Right renal cortex interstitium (tissue), 3 donors: ENCODE measurements at regions not wholly inside any gene's neighbourhood (a gene's known extent, or its start where the extent isn't known, plus 50 kb on each side); places are given as distances from the start of the nearest gene placed in this dataset.

Experiments
- DNase-seq, 3 donors: peaks; one replicate each; pipeline ENCODE4 v3.0.0-alpha.2; 2013; ENCODE audit warnings: low read depth in 3 of 3, low spot score in 2 of 3

- no peak for DNase-seq
Measured at GRCh38 chr2:80719607-80720006, 415.1 kb upstream of the LRRTM1 start.

- no peak for DNase-seq
Measured at GRCh38 chr2:80715433-80715832, 410.9 kb upstream of the LRRTM1 start.

DNA sequence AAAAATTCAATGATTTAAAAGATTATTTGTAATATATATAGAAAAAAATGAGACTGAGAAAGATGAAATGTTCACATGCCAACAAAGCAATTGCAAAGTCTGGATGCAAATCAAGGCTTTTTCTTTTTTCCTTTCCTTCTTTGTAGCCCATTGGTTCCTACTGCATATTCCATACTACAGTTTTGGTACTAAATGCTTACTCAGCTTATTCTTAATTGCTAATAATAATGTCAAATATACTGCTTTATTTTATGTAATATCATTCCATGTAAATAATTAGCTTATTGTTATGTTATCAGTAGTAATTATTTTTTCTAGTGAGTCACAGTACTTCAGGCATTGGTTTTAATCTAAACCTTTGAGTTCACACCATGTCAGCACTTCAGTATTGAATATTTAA, 407.4 kb upstream of the LRRTM1 start:
- no peak for DNase-seq

DNA sequence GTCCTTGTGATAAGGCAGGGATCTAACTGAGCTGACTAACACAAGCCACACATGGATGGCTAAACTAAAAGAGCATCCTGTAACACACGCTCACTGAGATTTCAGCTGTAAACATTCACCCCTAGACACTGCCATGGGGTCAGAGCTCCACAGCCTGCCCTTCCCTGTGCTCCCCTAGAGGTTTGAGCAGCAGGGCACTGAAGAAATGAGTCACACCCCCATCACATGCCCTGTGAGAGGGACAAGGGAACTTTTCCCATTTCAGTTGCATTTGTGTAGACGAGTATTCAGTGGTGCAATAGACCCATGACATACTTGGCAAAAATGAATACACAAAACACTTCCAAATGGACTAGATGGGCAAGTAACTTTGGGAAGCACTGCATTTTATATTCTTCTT, 402.4 kb upstream of the LRRTM1 start:
- no peak for DNase-seq

GRCh38 chr2:80706541-80706940, 402.0 kb upstream of the LRRTM1 start:
- DNase-seq: no peak

DNA sequence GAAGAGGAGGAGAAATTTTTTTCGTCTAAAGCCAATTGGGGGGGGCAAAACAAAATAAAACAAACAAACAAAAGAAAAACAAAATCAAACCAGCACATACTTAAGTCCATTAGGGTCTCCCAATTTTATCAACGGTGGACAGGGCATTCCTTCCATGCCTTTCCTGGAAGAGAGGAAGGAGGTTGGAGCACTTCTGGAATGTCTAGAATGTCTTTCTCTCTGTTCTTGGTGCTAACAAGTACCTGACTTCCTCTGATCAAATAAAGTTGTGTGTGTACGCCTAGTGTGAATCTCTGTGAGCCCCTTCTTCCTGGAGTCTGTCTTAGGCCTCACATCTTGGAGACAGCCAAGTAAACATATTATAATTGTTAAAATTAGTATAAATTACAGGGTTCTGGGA, 399.0 kb upstream of the LRRTM1 start:
- no peak for DNase-seq

DNA sequence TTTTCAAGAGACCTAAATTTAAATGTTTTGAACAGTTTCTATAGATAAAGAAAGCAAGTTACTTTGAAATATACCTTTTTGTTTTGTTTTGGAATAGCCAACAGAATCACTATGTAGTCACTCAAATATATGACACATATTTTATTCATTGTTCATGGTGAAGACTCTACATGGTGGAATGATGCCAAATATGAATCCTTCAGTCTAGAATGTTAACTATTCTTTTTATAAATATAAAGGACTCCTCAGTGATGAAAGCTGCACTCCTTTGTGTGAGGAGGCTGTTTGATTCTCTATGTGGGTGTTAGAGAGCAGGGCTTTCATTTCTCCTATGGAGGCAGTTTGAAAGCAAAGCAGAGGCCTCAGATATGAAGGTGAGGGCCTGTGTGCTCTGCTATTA, 396.4 kb upstream of the LRRTM1 start:
- DNase-seq: no peak
